GM19328 (cell line): ENCODE measurements at regions not wholly inside any gene's neighbourhood (a gene's known extent, or its start where the extent isn't known, plus 50 kb on each side); places are given as distances from the start of the nearest gene placed in this dataset.

Source experiments
- ATAC-seq: cut with Tn5 transposase; IDR thresholded peaks from one replicate; pipeline ENCODE4 v1.9.1; 2021; ENCODE audit warnings: mild to moderate bottlenecking, moderate library complexity; ENCODE audit not compliant: unreplicated experiment

GRCh38 chr2:41917587-41917986 lies 130.2 kb upstream of the PKDCC start:
- ATAC-seq, result no peak

GRCh38 chr2:41919135-41919534 lies 128.7 kb upstream of the PKDCC start:
- ATAC-seq, result no peak

- no peak for ATAC-seq
Measured at GRCh38 chr2:41920181-41920580, 127.6 kb upstream of the PKDCC start.

- ATAC-seq, result no peak
Measured at GRCh38 chr2:41920812-41921211, 127.0 kb upstream of the PKDCC start.

- ATAC-seq, result no peak
Measured at GRCh38 chr2:41922177-41922576, 125.6 kb upstream of the PKDCC start.

- no peak for ATAC-seq
Measured at GRCh38 chr2:41923156-41923786, 124.5 kb upstream of the PKDCC start.

GRCh38 chr2:41924024-41924423 lies 123.8 kb upstream of the PKDCC start:
- ATAC-seq, result no peak

- no peak for ATAC-seq
Measured at GRCh38 chr2:41924709-41925408, 123.0 kb upstream of the PKDCC start.

- ATAC-seq, result no peak
Measured at GRCh38 chr2:41925712-41926111, 122.1 kb upstream of the PKDCC start.

GRCh38 chr2:41926614-41927580 lies 120.9 kb upstream of the PKDCC start:
- ATAC-seq, result no peak

GRCh38 chr2:41927581-41928264 lies 120.1 kb upstream of the PKDCC start:
- no peak for ATAC-seq

- ATAC-seq, result no peak
Measured at GRCh38 chr2:41928526-41928925, 119.3 kb upstream of the PKDCC start.

GRCh38 chr2:41930807-41931566 lies 116.8 kb upstream of the PKDCC start:
- no peak for ATAC-seq

GRCh38 chr2:41932241-41933045 lies 115.4 kb upstream of the PKDCC start:
- ATAC-seq, result no peak

GRCh38 chr2:41933046-41933420 lies 114.8 kb upstream of the PKDCC start:
- ATAC-seq, result no peak

GRCh38 chr2:41933585-41934320 lies 114.1 kb upstream of the PKDCC start:
- ATAC-seq, result no peak

GRCh38 chr2:41934329-41934958 lies 113.4 kb upstream of the PKDCC start:
- no peak for ATAC-seq

GRCh38 chr2:41935002-41935401 lies 112.8 kb upstream of the PKDCC start:
- no peak for ATAC-seq
